K562 (cell line): ENCODE measurements at regions not wholly inside any gene's neighbourhood (a gene's known extent, or its start where the extent isn't known, plus 50 kb on each side); places are given as distances from the start of the nearest gene placed in this dataset.
A peak's percentile ranks its signal among the peaks of the same experiment; 100 is the strongest.

Source experiments
- DDX20 ChIP-seq: fragments of 450-650 bp; IDR thresholded peaks from 2 replicates; pipeline ENCODE4 v1.6.1; 2016; ENCODE audit warnings: missing genetic modification characterization, low read depth, mild to moderate bottlenecking, missing compliant biosample characterization, moderate library complexity
- ELF2 ChIP-seq: fragments of 250-450 bp; sonication (Bioruptor Pico); IDR thresholded peaks from 2 replicates; pipeline ENCODE4 v1.5.0; 2021; ENCODE audit warnings: mild to moderate bottlenecking
- ERF ChIP-seq: fragments of 450-650 bp; formaldehyde crosslinking; IDR thresholded peaks from 2 replicates; pipeline ENCODE4 v1.4.0; 2020; ENCODE audit warnings: mild to moderate bottlenecking, mixed read lengths
- GTF2A2 ChIP-seq: IDR thresholded peaks from 2 replicates; pipeline ENCODE4 v1.6.1; 2016; ENCODE audit warnings: mild to moderate bottlenecking, missing genetic modification characterization, missing compliant biosample characterization
- HNRNPH1 ChIP-seq: fragments of 200-400 bp; formaldehyde crosslinking; optimal IDR thresholded peaks from 2 replicates; pipeline ENCODE3; 2017; ENCODE audit warnings: low read depth, mild to moderate bottlenecking, low read length, moderate library complexity
- MYBL2 ChIP-seq, 2 experiments: fragments of 450-650 bp in 1 of 2; sonication (generic) in 1 of 2; formaldehyde crosslinking in 1 of 2; IDR thresholded peaks; 2 replicates each; pipeline versions ENCODE4 v1.6.1 to v1.8.1; 2017 to 2022; ENCODE audit warnings: borderline replicate concordance in 1 of 2, inconsistent platforms in 1 of 2, low read depth in 1 of 2, mild to moderate bottlenecking in 1 of 2, missing genetic modification reagents in 1 of 2, moderate library complexity in 1 of 2
- NFIX ChIP-seq: fragments of 250-450 bp; sonication (Bioruptor Pico); IDR thresholded peaks from 2 replicates; pipeline ENCODE4 v1.4.0; 2020; ENCODE audit warnings: low read depth, mild to moderate bottlenecking, moderate library complexity
- POLR2G ChIP-seq: fragments of 200-400 bp; formaldehyde crosslinking; IDR thresholded peaks from 2 replicates; pipeline ENCODE4 v1.6.1; 2017; ENCODE audit warnings: low read depth, mild to moderate bottlenecking, antibody characterized with exemption, low read length, moderate library complexity
- POLR3A ChIP-seq: IDR thresholded peaks from 2 replicates; pipeline ENCODE4 v1.6.1; 2011; ENCODE audit warnings: borderline replicate concordance, mild to moderate bottlenecking, moderate library complexity; ENCODE audit not compliant: insufficient read length, insufficient read depth; ENCODE audit errors: extremely low read depth
- SAP30 ChIP-seq: fragments of 200-600 bp; sonication (generic); IDR thresholded peaks from 2 replicates; pipeline ENCODE4 v1.6.1; 2012; ENCODE audit warnings: borderline replicate concordance, low read depth, mild to moderate bottlenecking, moderate library complexity, low read length, control low read depth, inconsistent platforms; ENCODE audit not compliant: insufficient read depth, poor library complexity, severe bottlenecking
- TAF15 ChIP-seq: fragments of 200-400 bp; formaldehyde crosslinking; IDR thresholded peaks from 2 replicates; pipeline ENCODE4 v1.6.1; 2017; ENCODE audit warnings: mild to moderate bottlenecking, low read depth, low read length, moderate library complexity
- TOE1 ChIP-seq, 2 experiments: fragments of 450-650 bp in 1 of 2; sonication (generic) in 1 of 2; formaldehyde crosslinking in 1 of 2; IDR thresholded peaks; 2 replicates each; pipeline versions ENCODE4 v1.7.1 to v1.8.0; 2016 to 2022; ENCODE audit warnings: borderline replicate concordance in 2 of 2, mild to moderate bottlenecking in 2 of 2, antibody characterized with exemption in 1 of 2, inconsistent platforms in 1 of 2, low read depth in 1 of 2, missing genetic modification reagents in 1 of 2, moderate library complexity in 1 of 2
- XRCC4 ChIP-seq: IDR thresholded peaks from one replicate; pipeline ENCODE4 v1.6.1; 2011; ENCODE audit not compliant: insufficient read depth, insufficient read length; ENCODE audit errors: extremely low read depth
- ZBTB34 ChIP-seq: fragments of 250-450 bp; sonication (Bioruptor Pico); IDR thresholded peaks from 2 replicates; pipeline ENCODE4 v1.8.0; 2021; ENCODE audit warnings: mild to moderate bottlenecking, moderate library complexity
- ZFP36 ChIP-seq: fragments of 150-350 bp; IDR thresholded peaks from 2 replicates; pipeline ENCODE4 v1.6.1; 2018; ENCODE audit warnings: low read length, low read depth; ENCODE audit not compliant: partially characterized antibody
- ZNF224 ChIP-seq: sonication (generic); formaldehyde crosslinking; IDR thresholded peaks from 2 replicates; pipeline ENCODE4 v1.8.0; 2022; ENCODE audit warnings: mild to moderate bottlenecking, missing genetic modification reagents
- ZNF23 ChIP-seq: fragments of 250-450 bp; sonication (Bioruptor Pico); IDR thresholded peaks from 2 replicates; pipeline ENCODE4 v1.4.0; 2020; ENCODE audit warnings: mild to moderate bottlenecking
- ZNF324 ChIP-seq: fragments of 250-450 bp; sonication (Bioruptor Pico); IDR thresholded peaks from 2 replicates; pipeline ENCODE4 v1.4.0; 2020; ENCODE audit warnings: mild to moderate bottlenecking
- ZNF609 ChIP-seq: sonication (generic); formaldehyde crosslinking; IDR thresholded peaks from 2 replicates; pipeline ENCODE4 v1.8.1; 2023; ENCODE audit warnings: missing genetic modification reagents, mild to moderate bottlenecking, borderline replicate concordance
- ZNF644 ChIP-seq: fragments of 200-800 bp; sonication (Bioruptor generic); IDR thresholded peaks from 2 replicates; pipeline ENCODE4 v1.6.1; 2016; ENCODE audit warnings: low read depth, missing genetic modification characterization, missing compliant biosample characterization

- TF ChIP-seq HNRNPH1 (no peak), ERF (CRISPR knock-in tag) (no peak), GTF2A2 (tag) (no peak), ELF2 (CRISPR knock-in tag) (no peak), ZNF644 (tag) (0 out of 2 replicates have a peak, but pooled peaks have one; percentile 35), ZNF224 (CRISPR knock-in tag) (no peak), TAF15 (no peak), NFIX (CRISPR knock-in tag) (no peak), XRCC4 (no peak), ZNF609 (CRISPR knock-in tag) (no peak), DDX20 (tag) (no peak), POLR2G (no peak), ZNF324 (no peak), ZNF23 (CRISPR knock-in tag) (no peak), SAP30 (no peak), MYBL2 (IDR thresholded peaks at IDR 0.05; ENCODE audit: low read depth) (no peak), MYBL2 (CRISPR knock-in tag; IDR thresholded peaks at IDR 0.05; ENCODE audit: borderline replicate concordance) (no peak), ZBTB34 (CRISPR knock-in tag) (no peak), POLR3A (no peak), ZFP36 (no peak), TOE1 (IDR thresholded peaks at IDR 0.05; ENCODE audit: borderline replicate concordance) (no peak), TOE1 (CRISPR knock-in tag; IDR thresholded peaks at IDR 0.05; ENCODE audit: borderline replicate concordance, low read depth) (no peak)
Observed at GRCh38 chr2:21228041-21228895, 104.5 kb downstream of the TDRD15 start (continued).
